Stimulated activated CD4-positive, alpha-beta T cell treated with anti-CD3 and anti-CD28 coated beads, Interleukin-15, amount 100 ng/mL, for 24 hours (primary cell): ENCODE measurements at regions not wholly inside any gene's neighbourhood (a gene's known extent, or its start where the extent isn't known, plus 50 kb on each side); places are given as distances from the start of the nearest gene placed in this dataset.
"Not testable (repeated sequence)": the region's sequence is repeated elsewhere in the genome, so short reads cannot be mapped to it uniquely, and the experiment has no call there.

ENCODE experiments used
- DNase-seq: peaks from one replicate; pipeline ENCODE4 v3.0.0-alpha.2; 2020

GRCh38 chr19:20385061-20385460 is 180.5 kb downstream of the ZNF737 start:
- no peak for DNase-seq

GRCh38 chr19:20371911-20372310 is 193.7 kb downstream of the ZNF737 start:
- DNase-seq: no peak

GRCh38 chr19:20371304-20371703 is 194.3 kb downstream of the ZNF737 start:
- DNase-seq: not testable (repeated sequence)

- no peak for DNase-seq
Observed at GRCh38 chr19:20367811-20368294, 197.7 kb downstream of the ZNF737 start.

GRCh38 chr19:20365146-20365545 is 198.1 kb downstream of the ZNF486 start:
- no peak for DNase-seq

GRCh38 chr19:20359933-20360720 is 193.1 kb downstream of the ZNF486 start:
- no peak for DNase-seq

- not testable (repeated sequence) for DNase-seq
Observed at GRCh38 chr19:20358841-20359465, 191.9 kb downstream of the ZNF486 start.

GRCh38 chr19:20357921-20358320 is 190.9 kb downstream of the ZNF486 start:
- no peak for DNase-seq

- no peak for DNase-seq
Observed at GRCh38 chr19:20351244-20351643, 184.2 kb downstream of the ZNF486 start.

GRCh38 chr19:20349206-20349605 is 182.2 kb downstream of the ZNF486 start:
- DNase-seq: no peak

- no peak for DNase-seq
Observed at GRCh38 chr19:20339444-20339843, 172.4 kb downstream of the ZNF486 start.

- DNase-seq: no peak
Observed at GRCh38 chr19:20334760-20335159, 167.7 kb downstream of the ZNF486 start.

- DNase-seq: no peak
Observed at GRCh38 chr19:20333508-20333907, 166.5 kb downstream of the ZNF486 start.

GRCh38 chr19:20325151-20325550 is 158.1 kb downstream of the ZNF486 start:
- DNase-seq: no peak

GRCh38 chr19:20321139-20321763 is 154.2 kb downstream of the ZNF486 start:
- no peak for DNase-seq

GRCh38 chr19:20320191-20320590 is 153.2 kb downstream of the ZNF486 start:
- DNase-seq: no peak

- no peak for DNase-seq
Observed at GRCh38 chr19:20318616-20319015, 151.6 kb downstream of the ZNF486 start.

GRCh38 chr19:20315543-20315942 is 148.5 kb downstream of the ZNF486 start:
- no peak for DNase-seq

- DNase-seq: no peak
Observed at GRCh38 chr19:20313894-20314293, 146.9 kb downstream of the ZNF486 start.

- DNase-seq: no peak
Observed at GRCh38 chr19:20307127-20307526, 140.1 kb downstream of the ZNF486 start.

- DNase-seq: not testable (repeated sequence)
Observed at GRCh38 chr19:20296314-20296713, 129.3 kb downstream of the ZNF486 start.

- no peak for DNase-seq
Observed at GRCh38 chr19:20294181-20294580, 127.2 kb downstream of the ZNF486 start.

- DNase-seq: not testable (repeated sequence)
Observed at GRCh38 chr19:20292520-20292919, 125.5 kb downstream of the ZNF486 start.

- no peak for DNase-seq
Observed at GRCh38 chr19:20289186-20289585, 122.2 kb downstream of the ZNF486 start.
